IMR-90 (cell line): ENCODE measurements at regions not wholly inside any gene's neighbourhood (a gene's known extent, or its start where the extent isn't known, plus 50 kb on each side); places are given as distances from the start of the nearest gene placed in this dataset.

Experiments
- MAFK ChIP-seq: IDR thresholded peaks from 2 replicates; pipeline ENCODE4 v1.6.1; 2012; ENCODE audit warnings: low read depth, low read length, improper control_type of control experiment
- POLR2A ChIP-seq: IDR thresholded peaks from 2 replicates; pipeline ENCODE4 v1.6.1; 2012; ENCODE audit warnings: mild to moderate bottlenecking, low read depth, low read length
- TF ChIP-seq, protein P1 (sequence below): conservative IDR thresholded peaks from 2 replicates; pipeline ENCODE4 v1.5.1; 2012; ENCODE audit warnings: mild to moderate bottlenecking, low read depth, low read length, improper control_type of control experiment

DNA sequence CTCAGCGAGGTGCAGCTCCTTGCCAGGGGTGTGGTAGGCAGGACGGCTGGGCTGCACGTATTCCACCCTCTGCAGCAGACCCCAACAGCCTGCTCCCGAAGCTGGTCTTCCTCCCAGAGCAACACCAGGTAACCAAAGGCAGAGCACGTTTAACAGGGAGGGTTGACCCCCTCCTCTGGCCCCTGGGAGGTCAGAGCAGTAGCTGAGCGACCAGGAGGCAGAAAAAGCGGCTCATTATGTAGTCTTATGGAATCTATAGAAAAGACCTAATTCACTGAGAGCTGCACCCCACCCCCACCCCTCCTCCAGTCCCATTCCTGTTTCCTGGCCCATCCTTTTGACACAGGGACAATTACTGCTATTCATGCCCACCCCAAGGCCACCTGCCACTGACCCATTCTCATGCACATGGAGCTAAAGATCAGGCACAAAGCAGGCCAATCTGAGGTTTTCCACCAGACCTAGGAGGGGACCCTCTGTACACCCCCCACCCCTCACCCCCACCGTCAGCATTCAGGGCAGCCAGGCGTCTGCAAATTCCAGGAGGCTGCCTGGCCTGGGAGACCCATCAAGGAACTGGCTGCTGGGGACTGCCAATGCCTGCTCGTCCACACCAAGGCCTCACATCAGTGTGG is 60.9 kb upstream of the FZD7 start:
- TF ChIP-seq MAFK (no peak), POLR2A (no peak)
- TF ChIP-seq, protein P1, sequence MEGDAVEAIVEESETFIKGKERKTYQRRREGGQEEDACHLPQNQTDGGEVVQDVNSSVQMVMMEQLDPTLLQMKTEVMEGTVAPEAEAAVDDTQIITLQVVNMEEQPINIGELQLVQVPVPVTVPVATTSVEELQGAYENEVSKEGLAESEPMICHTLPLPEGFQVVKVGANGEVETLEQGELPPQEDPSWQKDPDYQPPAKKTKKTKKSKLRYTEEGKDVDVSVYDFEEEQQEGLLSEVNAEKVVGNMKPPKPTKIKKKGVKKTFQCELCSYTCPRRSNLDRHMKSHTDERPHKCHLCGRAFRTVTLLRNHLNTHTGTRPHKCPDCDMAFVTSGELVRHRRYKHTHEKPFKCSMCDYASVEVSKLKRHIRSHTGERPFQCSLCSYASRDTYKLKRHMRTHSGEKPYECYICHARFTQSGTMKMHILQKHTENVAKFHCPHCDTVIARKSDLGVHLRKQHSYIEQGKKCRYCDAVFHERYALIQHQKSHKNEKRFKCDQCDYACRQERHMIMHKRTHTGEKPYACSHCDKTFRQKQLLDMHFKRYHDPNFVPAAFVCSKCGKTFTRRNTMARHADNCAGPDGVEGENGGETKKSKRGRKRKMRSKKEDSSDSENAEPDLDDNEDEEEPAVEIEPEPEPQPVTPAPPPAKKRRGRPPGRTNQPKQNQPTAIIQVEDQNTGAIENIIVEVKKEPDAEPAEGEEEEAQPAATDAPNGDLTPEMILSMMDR: no peak
